Fibroblast of skin of scalp (primary cell): ENCODE measurements at regions not wholly inside any gene's neighbourhood (a gene's known extent, or its start where the extent isn't known, plus 50 kb on each side); places are given as distances from the start of the nearest gene placed in this dataset.
"Not testable (repeated sequence)": the region's sequence is repeated elsewhere in the genome, so short reads cannot be mapped to it uniquely, and the experiment has no call there.

ENCODE experiments used
- DNase-seq: peaks from one replicate; pipeline ENCODE4 v3.0.0-alpha.2; 2013

- peak; percentile 98 for DNase-seq
These were observed 467.1 kb upstream of the HSF2 start for GRCh38 chr6:121932076-121932991.

DNA sequence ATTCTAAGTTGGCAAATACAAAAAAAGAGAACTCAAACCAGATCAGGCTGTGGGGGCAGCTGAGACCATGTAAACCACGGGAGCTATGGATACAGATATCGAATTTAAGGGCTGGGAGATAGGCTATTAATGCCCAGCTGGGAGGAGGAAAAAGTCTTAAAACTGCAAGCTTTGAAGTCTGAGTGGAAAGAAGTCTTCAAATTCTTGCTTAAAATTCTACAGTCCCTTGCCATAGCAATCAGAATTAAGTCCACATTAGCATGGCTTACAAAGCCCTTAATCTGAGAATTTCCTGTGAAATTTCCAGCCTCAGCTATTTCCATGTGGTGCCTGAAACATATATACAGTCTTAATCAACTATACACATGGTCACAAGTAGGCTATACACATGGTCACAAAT is 465.0 kb upstream of the HSF2 start:
- no peak for DNase-seq

- no peak for DNase-seq
These were observed 458.7 kb upstream of the HSF2 start for GRCh38 chr6:121940728-121941127.

GRCh38 chr6:121944354-121944753 is 455.1 kb upstream of the HSF2 start:
- DNase-seq, result peak; percentile 79

DNA sequence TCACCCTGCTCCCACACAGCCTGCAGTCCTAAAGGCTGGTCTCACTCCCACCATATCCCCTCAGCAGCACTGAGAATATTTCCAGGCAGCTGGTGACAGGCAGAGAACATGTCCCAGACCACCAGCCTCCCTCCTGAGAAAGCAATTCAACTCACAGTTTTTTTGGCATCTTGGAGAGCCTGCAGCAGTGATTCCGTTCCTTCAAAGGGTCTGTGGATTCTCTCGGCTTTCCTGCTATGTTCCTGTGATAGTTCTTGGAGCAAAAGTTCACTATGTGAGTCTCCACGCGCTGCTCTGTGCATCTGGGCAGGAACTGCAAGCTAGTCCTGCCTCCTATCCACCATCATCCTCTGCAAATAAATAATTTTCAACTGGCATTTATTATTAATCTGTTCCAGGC is 448.3 kb upstream of the HSF2 start:
- no peak for DNase-seq

DNA sequence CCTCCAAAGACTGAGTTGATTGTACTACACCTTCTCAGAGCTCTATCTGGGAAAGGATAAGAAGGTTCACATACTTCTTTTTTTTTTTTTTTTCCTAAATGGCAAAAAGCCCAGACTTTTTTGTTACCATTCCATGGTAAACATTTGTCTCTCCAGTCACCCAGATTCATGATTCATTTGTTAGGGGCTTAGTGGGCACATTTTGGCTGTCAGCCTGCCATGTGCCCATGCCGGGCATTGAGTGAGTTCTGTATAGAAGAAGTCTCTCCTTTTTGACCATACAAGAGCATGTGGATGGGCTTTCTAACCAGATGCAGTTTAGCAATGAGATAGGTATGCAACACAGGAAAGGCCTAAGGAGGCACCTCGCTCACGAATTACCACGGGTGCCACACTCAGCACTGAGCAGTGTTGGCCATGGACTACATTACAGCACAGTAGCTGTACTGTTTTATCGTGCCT is 447.5 kb upstream of the HSF2 start:
- DNase-seq, result peak; percentile 85

- DNase-seq, result not testable (repeated sequence)
These were observed 444.1 kb upstream of the HSF2 start for GRCh38 chr6:121955401-121955800.

DNA sequence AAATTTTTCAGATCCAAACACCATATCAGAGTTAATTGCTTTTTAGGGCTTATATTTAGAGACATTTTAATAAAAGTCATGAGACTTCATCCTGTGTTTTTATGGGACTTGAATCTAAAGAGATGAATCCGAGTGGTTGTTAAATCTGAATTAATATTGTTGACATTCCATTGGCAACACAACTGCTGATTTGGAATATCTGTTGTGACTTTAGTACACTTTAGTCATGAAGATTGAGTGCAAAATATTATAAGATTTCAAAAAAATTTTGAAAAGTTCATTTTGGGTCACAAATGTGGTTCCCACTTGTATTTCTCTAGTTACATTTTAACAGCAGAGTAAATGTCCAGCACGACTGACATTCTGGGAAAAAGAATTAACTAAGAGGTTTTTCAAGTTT is 442.7 kb upstream of the HSF2 start:
- DNase-seq, result no peak

DNA sequence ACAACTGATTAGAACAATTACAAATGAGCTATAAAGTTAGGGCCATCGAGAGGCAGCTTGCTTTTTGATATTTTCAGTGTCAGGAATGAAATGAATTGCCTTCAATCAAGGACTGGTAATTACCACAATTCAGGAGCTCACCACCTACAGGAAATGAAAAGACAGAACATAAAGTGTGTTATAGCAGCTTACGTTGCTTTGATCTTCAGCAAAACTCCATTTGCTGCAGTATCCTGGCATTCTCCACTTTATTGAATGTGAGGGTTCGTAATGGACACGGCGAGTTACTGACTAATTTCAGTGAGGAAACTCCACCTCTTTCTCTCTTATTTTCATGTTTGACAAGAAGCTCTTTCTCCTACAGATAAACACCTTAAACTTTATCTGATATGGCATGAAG is 440.0 kb upstream of the HSF2 start:
- DNase-seq, result no peak

DNA sequence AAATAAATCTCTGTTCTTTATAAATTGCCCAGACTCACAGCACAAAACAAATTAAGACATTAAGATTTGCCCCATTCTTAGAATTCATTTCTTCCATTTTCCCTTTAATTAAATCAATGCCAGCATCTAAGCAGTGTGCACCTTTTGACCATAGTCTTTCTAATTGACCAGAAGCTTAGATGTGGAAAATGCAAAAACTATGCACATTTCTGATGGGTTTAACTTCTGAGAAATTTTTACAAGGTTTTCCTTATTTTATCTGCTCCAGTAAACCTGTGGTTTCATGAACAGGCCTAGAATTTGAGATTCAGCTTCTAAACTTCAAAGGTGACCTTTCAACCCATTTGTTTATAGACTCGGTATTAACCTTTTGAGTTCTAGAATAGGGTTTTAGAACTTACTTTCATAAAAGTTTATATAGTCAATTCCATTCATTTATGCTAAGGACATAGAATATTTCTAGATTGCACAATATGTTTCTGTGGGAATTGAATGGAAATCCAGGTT is 437.8 kb upstream of the HSF2 start:
- DNase-seq, result no peak

DNA sequence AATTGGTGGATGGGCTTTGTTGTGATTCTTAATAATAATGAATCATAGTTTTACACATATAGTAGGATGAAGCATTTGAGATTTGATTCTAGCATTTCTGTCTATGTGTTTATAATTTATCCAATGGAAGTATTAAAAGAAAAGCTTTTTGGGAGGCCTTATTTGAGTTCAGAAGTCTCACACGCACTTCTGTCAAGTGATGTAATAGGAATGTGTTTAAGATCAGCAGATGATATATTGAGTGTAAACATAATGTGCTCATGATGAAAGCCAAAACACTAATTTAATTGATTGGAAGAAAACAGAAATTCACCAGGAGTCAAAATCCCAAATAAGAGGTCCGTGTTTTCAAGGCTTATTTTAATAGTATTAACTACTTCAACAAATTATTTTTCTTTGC is 435.6 kb upstream of the HSF2 start:
- DNase-seq, result no peak

DNA sequence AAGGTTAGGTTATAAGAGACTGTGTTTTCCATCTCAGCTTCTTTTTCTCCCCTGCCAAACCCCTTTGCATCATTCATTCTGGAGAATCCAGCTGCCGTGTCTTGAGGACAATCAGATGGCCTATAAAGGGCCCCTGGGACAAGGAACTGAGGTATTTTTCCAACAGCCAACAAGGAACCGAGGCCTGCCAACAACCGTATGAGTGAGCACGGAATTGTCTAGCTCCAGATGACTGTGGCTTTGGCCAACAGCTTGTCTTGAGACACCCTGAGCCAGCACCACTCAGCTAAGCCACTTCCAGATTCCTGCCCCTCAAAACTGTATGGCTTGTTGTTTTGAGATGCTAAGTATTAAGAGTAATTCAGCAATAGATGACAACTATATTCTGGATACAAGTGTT is 433.7 kb upstream of the HSF2 start:
- DNase-seq, result no peak

GRCh38 chr6:121967631-121968030 is 431.8 kb upstream of the HSF2 start:
- no peak for DNase-seq

GRCh38 chr6:121971931-121972335 is 427.5 kb upstream of the HSF2 start:
- peak; percentile 25 for DNase-seq

- no peak for DNase-seq
These were observed 414.5 kb upstream of the HSF2 start for GRCh38 chr6:121984956-121985355.

- no peak for DNase-seq
These were observed 406.1 kb upstream of the HSF2 start for GRCh38 chr6:121993362-121993761.

DNA sequence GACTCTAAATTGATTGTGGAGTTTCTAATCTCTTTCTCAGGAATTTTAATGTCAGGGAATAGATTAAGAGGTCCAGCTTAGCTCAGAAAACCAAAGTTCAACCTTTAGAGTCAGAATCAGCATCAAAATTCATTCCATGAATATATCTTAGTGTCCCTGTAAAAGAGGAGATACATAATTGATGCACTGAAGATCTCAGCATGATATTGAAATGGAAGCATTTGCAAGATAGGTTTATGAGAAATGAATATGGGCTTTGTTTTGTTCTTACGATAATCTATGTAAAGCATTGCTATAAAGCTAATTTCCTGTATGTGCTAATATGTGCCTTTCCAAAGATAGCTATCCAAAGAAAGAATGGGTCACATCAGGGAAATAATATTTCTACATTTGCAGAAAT is 404.5 kb upstream of the HSF2 start:
- DNase-seq, result no peak

DNA sequence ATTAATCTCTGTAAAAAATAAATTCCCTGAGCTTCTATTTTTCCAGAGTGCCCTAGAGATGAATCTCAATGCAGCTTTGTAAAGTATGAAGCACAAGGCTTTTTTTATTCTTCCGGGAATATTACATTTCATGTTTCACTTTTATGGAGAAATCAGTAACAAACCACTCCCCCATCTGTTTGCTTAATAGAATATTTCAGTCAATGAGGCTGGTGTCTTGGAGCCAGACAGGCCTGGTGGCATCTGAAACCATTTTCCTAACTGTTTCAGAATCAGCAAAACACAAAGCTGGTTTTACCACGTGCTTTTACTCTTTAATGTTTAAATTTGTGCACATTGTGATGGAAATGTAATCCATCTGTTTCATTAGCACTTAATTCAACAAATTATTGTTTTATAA is 400.8 kb upstream of the HSF2 start:
- peak; percentile 9 for DNase-seq

- no peak for DNase-seq
These were observed 399.9 kb upstream of the HSF2 start for GRCh38 chr6:121999456-122000065.

- peak; percentile 33 for DNase-seq
These were observed 393.8 kb upstream of the HSF2 start for GRCh38 chr6:122005661-122006060.

DNA sequence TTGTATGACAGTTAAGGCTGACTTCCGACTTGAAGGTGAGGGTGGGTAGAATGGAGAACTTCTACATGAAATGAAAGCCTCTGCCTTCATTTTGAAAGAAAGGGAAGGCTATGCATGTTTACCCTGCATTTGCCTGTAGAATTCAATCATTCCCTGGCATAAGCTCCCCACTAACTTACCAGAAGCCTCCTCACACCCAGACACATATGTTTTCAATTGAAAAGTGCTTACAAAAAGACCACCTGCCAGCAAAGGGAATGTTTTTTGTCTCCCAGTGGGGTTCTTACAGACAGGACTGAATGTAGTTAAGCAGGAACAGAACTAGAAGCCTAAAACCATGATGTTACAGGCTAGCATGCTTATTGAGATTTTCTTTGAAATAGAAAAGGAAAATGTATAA is 392.1 kb upstream of the HSF2 start:
- peak; percentile 90 for DNase-seq

DNA sequence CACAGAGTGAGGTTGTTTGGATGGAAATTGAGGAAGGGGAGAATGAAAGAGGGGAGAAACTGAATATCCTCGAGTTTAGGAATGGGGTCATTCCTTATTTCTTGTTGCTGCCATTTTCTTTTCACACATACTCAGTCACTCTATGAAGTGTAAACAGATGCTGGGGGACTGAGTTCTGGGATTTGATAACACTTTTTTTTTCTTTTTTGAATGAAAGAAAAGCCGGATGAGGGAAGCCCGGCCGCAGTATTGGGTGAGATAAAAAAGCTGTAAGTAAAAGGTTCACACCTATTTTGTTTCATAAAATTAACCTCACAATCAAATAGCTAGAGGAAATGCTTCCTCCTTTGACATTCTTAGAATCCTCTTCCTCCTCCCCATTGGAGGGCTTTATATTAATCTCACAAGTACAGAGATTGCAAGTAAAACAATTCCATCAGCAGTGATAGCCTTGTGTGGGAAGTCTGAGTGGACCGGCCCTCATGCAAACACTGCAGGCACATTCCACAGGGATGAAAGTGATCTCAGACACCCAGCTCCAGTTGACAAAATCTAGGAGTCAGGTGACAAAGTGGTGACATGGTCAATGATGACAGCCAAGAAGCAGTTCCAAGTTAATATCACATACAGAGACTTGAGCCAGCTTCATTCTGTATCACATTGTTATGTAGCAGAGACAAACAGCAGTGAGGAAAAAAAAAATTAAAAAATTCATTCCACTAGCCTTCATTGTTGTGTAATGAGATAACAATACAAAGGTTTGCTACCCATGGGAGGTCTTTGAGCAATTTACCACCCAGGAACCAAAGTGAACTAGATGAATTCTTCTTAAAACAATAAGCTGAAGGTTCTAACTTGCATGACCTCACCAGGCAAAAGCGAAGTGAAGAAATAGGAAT is 391.1 kb upstream of the HSF2 start:
- peak; percentile 87 for DNase-seq

DNA sequence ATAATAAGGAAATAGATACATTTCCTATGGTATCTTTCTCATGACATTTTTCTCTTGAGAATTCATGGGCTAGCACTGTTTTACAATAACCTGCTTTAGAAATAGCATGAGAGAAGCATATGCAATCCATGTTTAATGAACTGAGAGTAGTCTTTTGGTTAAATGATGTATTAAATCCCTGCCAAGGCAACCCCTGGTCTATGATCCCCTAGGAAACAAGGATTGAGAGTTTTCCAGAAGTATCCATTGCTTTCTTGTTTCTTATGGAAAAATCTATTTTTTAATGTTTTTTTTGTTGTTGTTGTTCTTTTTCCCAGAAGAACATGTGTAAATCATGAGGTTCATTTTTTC is 390.5 kb upstream of the HSF2 start:
- DNase-seq, result no peak
